Smooth muscle cell (in vitro differentiated cells): ENCODE measurements at regions not wholly inside any gene's neighbourhood (a gene's known extent, or its start where the extent isn't known, plus 50 kb on each side); places are given as distances from the start of the nearest gene placed in this dataset.

Experiments used
- DNase-seq: peaks from one replicate; lab custom pipeline; 2025; ENCODE audit not compliant: unreplicated experiment; lab: John Stamatoyannopoulos, UW
- H2AFZ ChIP-seq: fragments of 200-600 bp; sonication (generic); 2 replicates; pipeline ENCODE4 v1.6.0; 2016; ENCODE audit warnings: antibody characterized with exemption, low read depth, mild to moderate bottlenecking
- H3F3A ChIP-seq: fragments of 200-600 bp; sonication (generic); 2 replicates; pipeline ENCODE4 v1.6.0; 2017; ENCODE audit warnings: antibody characterized with exemption, low read depth
- H3K27ac ChIP-seq: fragments of 200-600 bp; sonication (generic); 2 replicates; pipeline ENCODE4 v1.5.1; 2016; ENCODE audit warnings: low read depth, mild to moderate bottlenecking
- H3K27me3 ChIP-seq: fragments of 200-600 bp; sonication (generic); 2 replicates; pipeline ENCODE4 v1.6.1; 2016; ENCODE audit warnings: low read depth, mild to moderate bottlenecking
- H3K36me3 ChIP-seq: fragments of 200-600 bp; sonication (generic); 2 replicates; pipeline ENCODE4 v1.5.1; 2016; ENCODE audit warnings: low read depth
- H3K4me1 ChIP-seq: fragments of 200-600 bp; sonication (generic); 2 replicates; pipeline ENCODE4 v1.5.1; 2016; ENCODE audit warnings: low read depth
- H3K4me2 ChIP-seq: fragments of 200-600 bp; sonication (generic); 2 replicates; pipeline ENCODE4 v1.6.0; 2016; ENCODE audit warnings: mild to moderate bottlenecking
- H3K4me3 ChIP-seq: fragments of 200-600 bp; sonication (generic); 2 replicates; pipeline ENCODE4 v1.5.1; 2016; ENCODE audit warnings: mild to moderate bottlenecking
- H3K79me2 ChIP-seq: fragments of 200-600 bp; sonication (generic); 2 replicates; pipeline ENCODE4 v1.6.0; 2016; ENCODE audit warnings: low read depth, mild to moderate bottlenecking
- H3K9ac ChIP-seq: fragments of 200-600 bp; sonication (generic); 2 replicates; pipeline ENCODE4 v1.6.0; 2016; ENCODE audit warnings: low read depth
- H3K9me3 ChIP-seq: fragments of 200-600 bp; sonication (generic); replicated peaks from 2 replicates; pipeline ENCODE4 v1.5.1; 2016; ENCODE audit warnings: low read depth
- H4K20me1 ChIP-seq: fragments of 200-600 bp; sonication (generic); 2 replicates; pipeline ENCODE4 v1.6.0; 2016; ENCODE audit warnings: low read depth
- CTCF ChIP-seq: fragments of 200-600 bp; sonication (generic); IDR thresholded peaks from 2 replicates; pipeline ENCODE4 v1.5.1; 2017; ENCODE audit warnings: borderline replicate concordance, mild to moderate bottlenecking, antibody characterized with exemption; ENCODE audit not compliant: insufficient read depth, poor library complexity, severe bottlenecking
- WGBS: methylation state at CpG from one replicate; pipeline ENCODE4 v1.1.7; 2016; ENCODE audit warnings: low lambda C conversion rate; 5-methylcytosine and 5-hydroxymethylcytosine counted together

DNA sequence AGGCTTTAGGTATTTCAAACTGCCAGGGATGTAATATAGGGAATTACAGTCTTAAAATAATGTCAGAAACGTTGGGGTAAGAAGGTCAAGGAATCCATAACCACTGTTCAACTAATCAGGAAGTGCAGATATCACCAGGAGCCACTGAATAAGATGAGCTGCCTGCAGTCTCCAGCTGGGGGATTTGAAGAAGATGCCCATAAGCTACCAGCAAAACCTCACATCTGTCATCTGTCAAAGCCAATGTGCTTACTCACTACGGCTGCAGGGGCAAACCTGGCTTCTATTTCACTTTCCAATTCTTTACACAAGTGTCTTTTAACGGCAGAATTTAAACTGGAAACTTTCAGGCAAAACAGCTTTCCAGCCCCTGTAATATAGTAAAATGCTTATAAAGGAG, 1410.1 kb upstream of the ATXN8OS start:
- Histone ChIP-seq H3K9me3 (no peaks in the 10 kb centered on the region), H3K4me1 (no peaks in the 10 kb centered on the region)
- TF ChIP-seq CTCF = no peak

GRCh38 chr13:68696907-68697306, 1410.7 kb upstream of the ATXN8OS start:
- Histone ChIP-seq H4K20me1 (no peaks in the 10 kb centered on the region), H3K4me3 (no peak overlapping the region), H3K4me2 (no peak overlapping the region), H3K4me1 (no peaks in the 10 kb centered on the region), H3K9ac (no peak overlapping the region), H3K36me3 (no peaks in the 10 kb centered on the region), H3K27me3 (no peaks in the 10 kb centered on the region), H3K27ac (no peak overlapping the region), H3F3A (no peaks in the 10 kb centered on the region), H2AFZ (no peak overlapping the region), H3K9me3 (no peaks in the 10 kb centered on the region), H3K79me2 (no peaks in the 10 kb centered on the region)
- no peak for TF ChIP-seq CTCF
- WGBS = 89% methylated on average over 2 of the region's 2 CpGs
- DNase-seq = no peak

More for the DNA sequence above, 1410.1 kb upstream of the ATXN8OS start:
- no peak for DNase-seq
- H3K79me2 ChIP-seq = no peaks in the 10 kb centered on the region
- H3K4me3 ChIP-seq = no peak overlapping the region
- H3K9ac ChIP-seq = no peak overlapping the region
- no peaks in the 10 kb centered on the region for H3F3A ChIP-seq
- H3K27ac ChIP-seq = no peak overlapping the region
- H3K36me3 ChIP-seq = no peaks in the 10 kb centered on the region
- H3K27me3 ChIP-seq = no peaks in the 10 kb centered on the region
- peak overlapping the region; percentile 19 for H3K4me2 ChIP-seq
- no peaks in the 10 kb centered on the region for H4K20me1 ChIP-seq
- H2AFZ ChIP-seq = peak overlapping the region; percentile 15
- WGBS = 18% methylated on average over 3 of the region's 3 CpGs

DNA sequence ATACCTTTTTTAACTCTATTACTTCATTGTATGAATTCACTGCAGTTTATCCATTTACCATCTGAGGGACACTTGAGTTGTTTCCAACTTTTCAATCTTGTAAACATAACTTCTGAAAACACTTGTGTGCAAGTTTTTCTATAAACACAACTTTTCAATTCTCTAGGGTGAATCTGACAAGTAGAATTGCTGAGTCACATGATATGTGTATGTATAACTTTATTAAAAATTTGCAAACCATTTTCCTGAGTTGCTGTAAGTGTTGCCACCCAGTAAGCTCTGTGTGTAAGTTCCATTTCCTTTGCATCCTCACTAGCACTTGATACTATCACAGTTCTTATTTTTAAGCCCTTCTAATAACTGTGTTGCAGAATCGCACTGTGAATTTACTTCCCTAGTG, 1415.6 kb upstream of the ATXN8OS start:
- no peak overlapping the region for H3K9ac ChIP-seq
- peaks cover 31% of the 10 kb centered on the region for H3K4me1 ChIP-seq
- 89% methylated on average over 1 of the region's 1 CpG for WGBS
- no peaks in the 10 kb centered on the region for H3K79me2 ChIP-seq
- no peak overlapping the region for H3K27ac ChIP-seq
- no peaks in the 10 kb centered on the region for H3K9me3 ChIP-seq
- no peaks in the 10 kb centered on the region for H3K27me3 ChIP-seq
- H3K36me3 ChIP-seq = no peaks in the 10 kb centered on the region
- H2AFZ ChIP-seq = no peak overlapping the region
- H3K4me3 ChIP-seq = no peak overlapping the region
- no peak overlapping the region for H3K4me2 ChIP-seq
- H3F3A ChIP-seq = no peaks in the 10 kb centered on the region
- no peak for DNase-seq
- TF ChIP-seq CTCF = no peak
- H4K20me1 ChIP-seq = no peaks in the 10 kb centered on the region

GRCh38 chr13:68690567-68690966, 1417.1 kb upstream of the ATXN8OS start:
- DNase-seq = no peak
- H3K27me3 ChIP-seq = no peaks in the 10 kb centered on the region
- H3K4me2 ChIP-seq = no peak overlapping the region
- no peak for TF ChIP-seq CTCF
- no peaks in the 10 kb centered on the region for H3K79me2 ChIP-seq
- H2AFZ ChIP-seq = peak overlapping the region; percentile 62
- WGBS = 41% methylated on average over 2 of the region's 2 CpGs
- no peaks in the 10 kb centered on the region for H3K36me3 ChIP-seq
- no peaks in the 10 kb centered on the region for H3F3A ChIP-seq
- no peak overlapping the region for H3K9ac ChIP-seq
- no peaks in the 10 kb centered on the region for H3K9me3 ChIP-seq
- H3K4me3 ChIP-seq = no peak overlapping the region
- no peaks in the 10 kb centered on the region for H4K20me1 ChIP-seq
- no peak overlapping the region for H3K27ac ChIP-seq
- peaks cover 31% of the 10 kb centered on the region for H3K4me1 ChIP-seq
